ENCODE measurements at regions not wholly inside any gene's neighbourhood (a gene's known extent, or its start where the extent isn't known, plus 50 kb on each side); places are given as distances from the start of the nearest gene placed in this dataset.

GRCh38 chr18:69226971-69227370 is 173.7 kb upstream of the DOK6 start:
- Histone ChIP-seq H3K4me1 (ENCODE audit: insufficient read depth, low read length) (no peaks in the 10 kb centered on the region), H3K36me3 (ENCODE audit: insufficient read depth, low read length) (no peaks in the 10 kb centered on the region), H3K4me3 (ENCODE audit: low read length) (no peak overlapping the region), H3K27me3 (ENCODE audit: insufficient read depth, low read length) (no peaks in the 10 kb centered on the region), H2AFZ (ENCODE audit: low read depth, low read length) (no peak overlapping the region), H3K9me3 (ENCODE audit: low read length) (no peaks in the 10 kb centered on the region)

GRCh38 chr18:69230204-69230603 is 170.5 kb upstream of the DOK6 start:
- Histone ChIP-seq H3K9me3 (ENCODE audit: low read length) (no peaks in the 10 kb centered on the region), H3K4me3 (ENCODE audit: low read length) (no peak overlapping the region), H3K4me1 (ENCODE audit: insufficient read depth, low read length) (no peaks in the 10 kb centered on the region), H2AFZ (ENCODE audit: low read depth, low read length) (no peak overlapping the region), H3K27me3 (ENCODE audit: insufficient read depth, low read length) (no peaks in the 10 kb centered on the region), H3K36me3 (ENCODE audit: insufficient read depth, low read length) (no peaks in the 10 kb centered on the region)

- Histone ChIP-seq H3K4me3 (ENCODE audit: low read length) (no peak overlapping the region), H2AFZ (ENCODE audit: low read depth, low read length) (no peak overlapping the region), H3K36me3 (ENCODE audit: insufficient read depth, low read length) (no peaks in the 10 kb centered on the region), H3K4me1 (ENCODE audit: insufficient read depth, low read length) (no peaks in the 10 kb centered on the region), H3K9me3 (ENCODE audit: low read length) (no peaks in the 10 kb centered on the region), H3K27me3 (ENCODE audit: insufficient read depth, low read length) (no peaks in the 10 kb centered on the region)
Measured at GRCh38 chr18:69233465-69234054, 167.1 kb upstream of the DOK6 start.

GRCh38 chr18:69239849-69240674 is 160.6 kb upstream of the DOK6 start:
- Histone ChIP-seq H3K27me3 (ENCODE audit: insufficient read depth, low read length) (no peaks in the 10 kb centered on the region), H3K36me3 (ENCODE audit: insufficient read depth, low read length) (no peaks in the 10 kb centered on the region), H3K4me1 (ENCODE audit: insufficient read depth, low read length) (no peaks in the 10 kb centered on the region), H2AFZ (ENCODE audit: low read depth, low read length) (no peak overlapping the region), H3K9me3 (ENCODE audit: low read length) (no peaks in the 10 kb centered on the region), H3K4me3 (ENCODE audit: low read length) (no peak overlapping the region)

- Histone ChIP-seq H3K4me1 (ENCODE audit: insufficient read depth, low read length) (no peaks in the 10 kb centered on the region), H3K36me3 (ENCODE audit: insufficient read depth, low read length) (no peaks in the 10 kb centered on the region), H3K4me3 (ENCODE audit: low read length) (no peak overlapping the region), H2AFZ (ENCODE audit: low read depth, low read length) (no peak overlapping the region), H3K9me3 (ENCODE audit: low read length) (no peaks in the 10 kb centered on the region), H3K27me3 (ENCODE audit: insufficient read depth, low read length) (no peaks in the 10 kb centered on the region)
Measured at GRCh38 chr18:69246027-69246426, 154.7 kb upstream of the DOK6 start.

- Histone ChIP-seq H3K9me3 (ENCODE audit: low read length) (no peaks in the 10 kb centered on the region), H3K36me3 (ENCODE audit: insufficient read depth, low read length) (no peaks in the 10 kb centered on the region), H2AFZ (ENCODE audit: low read depth, low read length) (no peak overlapping the region), H3K4me1 (ENCODE audit: insufficient read depth, low read length) (no peaks in the 10 kb centered on the region), H3K27me3 (ENCODE audit: insufficient read depth, low read length) (no peaks in the 10 kb centered on the region), H3K4me3 (ENCODE audit: low read length) (no peak overlapping the region)
Measured at GRCh38 chr18:69250305-69251151, 150.2 kb upstream of the DOK6 start.

DNA sequence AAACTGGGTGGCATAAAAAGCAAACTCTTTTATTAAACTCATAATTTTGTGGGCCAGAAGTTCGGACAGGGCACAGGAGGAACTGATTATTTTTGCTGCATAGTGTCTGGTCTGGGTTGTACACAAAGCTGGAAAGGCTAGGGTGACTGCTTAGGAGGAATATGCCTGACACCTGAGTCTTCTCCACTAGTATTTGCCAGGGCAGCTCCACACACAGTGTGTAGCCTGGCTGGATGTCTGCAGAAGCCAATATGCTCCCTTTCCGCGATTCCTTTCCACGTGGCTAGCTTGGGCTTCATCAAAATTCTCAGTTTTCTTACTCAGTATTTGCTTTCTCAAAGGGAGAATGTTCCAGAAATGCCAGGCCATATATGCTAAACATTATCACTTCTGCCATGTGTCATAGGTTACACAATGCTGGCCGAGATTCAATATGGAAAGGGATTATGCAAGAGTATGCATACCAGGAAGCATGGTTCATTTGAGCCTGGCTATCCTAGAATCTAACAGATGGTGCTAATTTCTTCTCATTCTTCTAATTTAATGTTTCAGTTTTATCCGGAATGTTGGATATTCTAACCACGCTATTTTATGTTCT is 142.7 kb upstream of the DOK6 start:
- H3K9me3 ChIP-seq (ENCODE audit: low read length) = peaks cover 2% of the 10 kb centered on the region
- H3K36me3 ChIP-seq (ENCODE audit: insufficient read depth, low read length) = no peaks in the 10 kb centered on the region
- no peak overlapping the region for H2AFZ ChIP-seq (ENCODE audit: low read depth, low read length)
- no peaks in the 10 kb centered on the region for H3K27me3 ChIP-seq (ENCODE audit: insufficient read depth, low read length)
- no peak overlapping the region for H3K4me3 ChIP-seq (ENCODE audit: low read length)
- peaks cover 12% of the 10 kb centered on the region for H3K4me1 ChIP-seq (ENCODE audit: insufficient read depth, low read length)

GRCh38 chr18:69259282-69259681 is 141.4 kb upstream of the DOK6 start:
- H3K36me3 ChIP-seq (ENCODE audit: insufficient read depth, low read length) = no peaks in the 10 kb centered on the region
- H3K4me3 ChIP-seq (ENCODE audit: low read length) = no peak overlapping the region
- H3K9me3 ChIP-seq (ENCODE audit: low read length) = peaks cover 2% of the 10 kb centered on the region
- peaks cover 12% of the 10 kb centered on the region for H3K4me1 ChIP-seq (ENCODE audit: insufficient read depth, low read length)
- H2AFZ ChIP-seq (ENCODE audit: low read depth, low read length) = no peak overlapping the region
- H3K27me3 ChIP-seq (ENCODE audit: insufficient read depth, low read length) = no peaks in the 10 kb centered on the region

- Histone ChIP-seq H3K4me1 (ENCODE audit: insufficient read depth, low read length) (peaks cover 12% of the 10 kb centered on the region), H3K9me3 (ENCODE audit: low read length) (peaks cover 2% of the 10 kb centered on the region), H3K36me3 (ENCODE audit: insufficient read depth, low read length) (no peaks in the 10 kb centered on the region), H3K4me3 (ENCODE audit: low read length) (no peak overlapping the region), H3K27me3 (ENCODE audit: insufficient read depth, low read length) (no peaks in the 10 kb centered on the region), H2AFZ (ENCODE audit: low read depth, low read length) (no peak overlapping the region)
Measured at GRCh38 chr18:69261406-69261805, 139.3 kb upstream of the DOK6 start.

- H2AFZ ChIP-seq (ENCODE audit: low read depth, low read length) = no peak overlapping the region
- H3K27me3 ChIP-seq (ENCODE audit: insufficient read depth, low read length) = no peaks in the 10 kb centered on the region
- H3K4me1 ChIP-seq (ENCODE audit: insufficient read depth, low read length) = peaks cover 12% of the 10 kb centered on the region
- no peaks in the 10 kb centered on the region for H3K9me3 ChIP-seq (ENCODE audit: low read length)
- no peak overlapping the region for H3K4me3 ChIP-seq (ENCODE audit: low read length)
- no peaks in the 10 kb centered on the region for H3K36me3 ChIP-seq (ENCODE audit: insufficient read depth, low read length)
Measured at GRCh38 chr18:69265656-69266055, 135.0 kb upstream of the DOK6 start.

- Histone ChIP-seq H3K4me3 (ENCODE audit: low read length) (no peak overlapping the region), H3K36me3 (ENCODE audit: insufficient read depth, low read length) (no peaks in the 10 kb centered on the region), H3K27me3 (ENCODE audit: insufficient read depth, low read length) (no peaks in the 10 kb centered on the region), H3K4me1 (ENCODE audit: insufficient read depth, low read length) (no peaks in the 10 kb centered on the region), H2AFZ (ENCODE audit: low read depth, low read length) (no peak overlapping the region), H3K9me3 (ENCODE audit: low read length) (no peaks in the 10 kb centered on the region)
Measured at GRCh38 chr18:69267895-69268294, 132.8 kb upstream of the DOK6 start.

- no peak overlapping the region for H3K4me3 ChIP-seq (ENCODE audit: low read length)
- H3K27me3 ChIP-seq (ENCODE audit: insufficient read depth, low read length) = no peaks in the 10 kb centered on the region
- no peak overlapping the region for H2AFZ ChIP-seq (ENCODE audit: low read depth, low read length)
- H3K36me3 ChIP-seq (ENCODE audit: insufficient read depth, low read length) = no peaks in the 10 kb centered on the region
- H3K4me1 ChIP-seq (ENCODE audit: insufficient read depth, low read length) = no peaks in the 10 kb centered on the region
- H3K9me3 ChIP-seq (ENCODE audit: low read length) = no peaks in the 10 kb centered on the region
Measured at GRCh38 chr18:69282371-69282770, 118.3 kb upstream of the DOK6 start.

- H3K36me3 ChIP-seq (ENCODE audit: insufficient read depth, low read length) = no peaks in the 10 kb centered on the region
- no peaks in the 10 kb centered on the region for H3K4me1 ChIP-seq (ENCODE audit: insufficient read depth, low read length)
- no peaks in the 10 kb centered on the region for H3K27me3 ChIP-seq (ENCODE audit: insufficient read depth, low read length)
- no peak overlapping the region for H3K4me3 ChIP-seq (ENCODE audit: low read length)
- no peaks in the 10 kb centered on the region for H3K9me3 ChIP-seq (ENCODE audit: low read length)
- no peak overlapping the region for H2AFZ ChIP-seq (ENCODE audit: low read depth, low read length)
Measured at GRCh38 chr18:69291044-69291443, 109.6 kb upstream of the DOK6 start.

All from neuron (in vitro differentiated cells).